Endothelial cell of umbilical vein (primary cell): ENCODE measurements at regions not wholly inside any gene's neighbourhood (a gene's known extent, or its start where the extent isn't known, plus 50 kb on each side); places are given as distances from the start of the nearest gene placed in this dataset.

Experiments used
- BruUV-seq: library from RNA; stranded (reverse); fragments of 400-500 nt; replicated peaks from 2 replicates; lab custom pipeline; 2021; lab: Mats Ljungman, UMichigan
- CTCF ChIA-PET: fragments of 300-600, 350-600 bp; sonication (Branson Sonifier 250); formaldehyde crosslinking; loops from one replicate; lab custom pipeline; 2021; ENCODE audit warnings: antibody characterized with exemption, inconsistent platforms; lab: Charles Lee
- POLR2A ChIA-PET: fragments of 300-600, 350-600 bp; sonication (Branson Sonifier 250); formaldehyde crosslinking; loops from one replicate; lab custom pipeline; 2021; ENCODE audit warnings: antibody characterized with exemption, inconsistent platforms; lab: Charles Lee
- DNase-seq: peaks from one replicate; pipeline ENCODE4 v3.0.0-alpha.2; 2011; ENCODE audit warnings: low read depth, low spot score
- FAIRE-seq: peaks from 2 replicates; lab custom pipeline; 2011; peaks lifted over from hg19 to GRCh38; lab: Jason Lieb, UNC
- H2AFZ ChIP-seq: 2 replicates; pipeline ENCODE4 v1.6.0; 2012; ENCODE audit warnings: low read depth, low read length, control low read depth, inconsistent platforms
- H3K27ac ChIP-seq: 2 replicates; pipeline ENCODE4 v1.5.1; 2011; ENCODE audit warnings: low read depth, mild to moderate bottlenecking, control low read depth, low read length, moderate library complexity; ENCODE audit not compliant: insufficient read depth
- H3K27me3 ChIP-seq, 2 experiments: 2 replicates each; pipeline versions ENCODE4 v1.6.0 to v1.6.1; 2011; ENCODE audit warnings: low read length in 2 of 2, mixed read lengths in 1 of 2; ENCODE audit not compliant: control insufficient read depth in 2 of 2, insufficient read depth in 2 of 2
- H3K36me3 ChIP-seq, 2 experiments: 2 replicates in 1 of 2; 3 replicates in 1 of 2; pipeline ENCODE4 v1.5.1; 2011; ENCODE audit warnings: low read length in 2 of 2, mild to moderate bottlenecking in 1 of 2, moderate library complexity in 1 of 2; ENCODE audit not compliant: control insufficient read depth in 2 of 2, insufficient read depth in 2 of 2; ENCODE audit errors: extremely low read depth in 1 of 2
- H3K4me1 ChIP-seq: 3 replicates; pipeline ENCODE4 v1.5.1; 2011; ENCODE audit warnings: mild to moderate bottlenecking, low read length; ENCODE audit not compliant: control insufficient read depth, insufficient read depth; ENCODE audit errors: extremely low read depth
- H3K4me2 ChIP-seq: 2 replicates; pipeline ENCODE4 v1.6.1; 2011; ENCODE audit warnings: low read length, control low read depth, mixed read lengths; ENCODE audit not compliant: insufficient read depth
- H3K4me3 ChIP-seq, 3 experiments: fragments of 200-600 bp in 1 of 3; sonication (generic), shearing (Covaris generic) in 1 of 3; replicated peaks in 1 of 3; 2 replicates each; pipeline ENCODE4 v1.5.1; 2011 to 2016; ENCODE audit warnings: control low read depth in 3 of 3, low read length in 3 of 3, mild to moderate bottlenecking in 2 of 3, inconsistent platforms in 1 of 3, low read depth in 1 of 3, moderate library complexity in 1 of 3; ENCODE audit not compliant: insufficient read depth in 1 of 3
- H3K79me2 ChIP-seq: 2 replicates; pipeline ENCODE4 v1.6.0; 2012; ENCODE audit warnings: low read length, inconsistent platforms; ENCODE audit not compliant: control insufficient read depth, insufficient read depth
- H3K9ac ChIP-seq: replicated peaks from 2 replicates; pipeline ENCODE3; 2011; ENCODE audit warnings: low read length, control low read depth; ENCODE audit not compliant: insufficient read depth; ENCODE audit errors: extremely low read depth
- H3K9me1 ChIP-seq: replicated peaks from 3 replicates; pipeline ENCODE4 v1.6.0; 2011; ENCODE audit warnings: mild to moderate bottlenecking, low read length; ENCODE audit not compliant: control insufficient read depth, insufficient read depth; ENCODE audit errors: extremely low read depth
- H3K9me3 ChIP-seq: replicated peaks from 2 replicates; pipeline ENCODE4 v1.5.1; 2012; ENCODE audit warnings: low read length, inconsistent platforms; ENCODE audit not compliant: control insufficient read depth, insufficient read depth
- H4K20me1 ChIP-seq: replicated peaks from 2 replicates; pipeline ENCODE3; 2011; ENCODE audit warnings: mild to moderate bottlenecking, low read length; ENCODE audit not compliant: control insufficient read depth, insufficient read depth; ENCODE audit errors: extremely low read depth
- EZH2 ChIP-seq: IDR thresholded peaks from 2 replicates; pipeline ENCODE4 v1.6.1; 2012; ENCODE audit warnings: borderline replicate concordance, low read depth, mild to moderate bottlenecking, moderate library complexity, low read length, inconsistent platforms; ENCODE audit not compliant: severe bottlenecking
- FOS ChIP-seq: IDR thresholded peaks from 2 replicates; pipeline ENCODE4 v1.6.1; 2011; ENCODE audit warnings: mild to moderate bottlenecking, low read length, moderate library complexity, borderline replicate concordance; ENCODE audit not compliant: insufficient read depth
- GATA2 ChIP-seq: IDR thresholded peaks from 2 replicates; pipeline ENCODE4 v1.7.0; 2011; ENCODE audit warnings: low read depth, mild to moderate bottlenecking, moderate library complexity, mixed read lengths, low read length; ENCODE audit not compliant: insufficient read length, insufficient read depth
- JUN ChIP-seq: IDR thresholded peaks from 2 replicates; pipeline ENCODE4 v1.6.1; 2011; ENCODE audit warnings: borderline replicate concordance, low read depth; ENCODE audit not compliant: insufficient read length, insufficient read depth
- MYC ChIP-seq: IDR thresholded peaks from one replicate; pipeline ENCODE4 v1.6.1; 2011; ENCODE audit warnings: mild to moderate bottlenecking, low read depth, low read length
- POLR2A ChIP-seq: IDR thresholded peaks from 2 replicates; pipeline ENCODE4 v1.6.1; 2012; ENCODE audit warnings: low read depth, mild to moderate bottlenecking, control low read depth, low read length
- POLR2AphosphoS5 ChIP-seq: IDR thresholded peaks from 2 replicates; pipeline ENCODE4 v1.6.1; 2012; ENCODE audit warnings: low read depth, mild to moderate bottlenecking, control low read depth, low read length, moderate library complexity; ENCODE audit not compliant: insufficient read depth
- dilution Hi-C: fragments of 300-500 bp; cut with MboI; formaldehyde crosslinking; loops from one replicate; pipeline ENCODE4 v1.15.0; 2019; ENCODE audit warnings: low sequenced_read_pairs; ENCODE audit not compliant: extremely low pct_ligation_motif_present
- intact Hi-C: fragments of 100-400 bp; cut with micrococcal nuclease; formaldehyde crosslinking; loops from one replicate; pipeline ENCODE4 v1.10.0; 2022
- TF ChIP-seq, protein P1 (sequence below), 2 donors: IDR thresholded peaks; 1 replicate in 1 of 2; 2 replicates in 1 of 2; pipeline ENCODE4 v1.5.1; 2011; ENCODE audit warnings: low read length in 2 of 2, mild to moderate bottlenecking in 2 of 2, moderate library complexity in 2 of 2, control low read depth in 1 of 2, inconsistent platforms in 1 of 2, low read depth in 1 of 2; ENCODE audit not compliant: insufficient read depth in 1 of 2; ENCODE audit errors: extremely low read depth in 1 of 2
- TF ChIP-seq, protein P2 (sequence below): IDR thresholded peaks from 2 replicates; pipeline ENCODE4 v1.6.1; 2011; ENCODE audit not compliant: insufficient read depth, insufficient read length

DNA sequence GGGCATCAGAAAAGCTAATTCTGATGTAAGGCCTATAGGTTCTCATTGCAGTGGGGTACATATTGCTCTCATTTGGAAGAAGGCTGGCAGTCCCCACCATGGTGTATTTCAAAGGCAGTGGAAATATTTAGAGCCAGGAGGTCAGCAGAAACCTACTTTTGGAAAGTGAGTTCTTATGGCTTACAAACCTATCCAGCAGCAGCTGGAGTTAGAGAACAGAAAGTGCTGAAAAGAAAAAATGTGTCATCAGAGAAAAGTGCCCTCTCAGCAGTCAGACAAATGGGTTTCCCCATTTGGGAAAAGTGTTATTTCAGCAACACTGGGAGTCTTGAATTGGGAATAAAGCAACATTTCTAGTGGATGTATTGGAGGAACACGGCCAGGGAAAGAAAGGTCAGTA lies 105.7 kb upstream of the IGFBP3 start:
- POLR2A ChIA-PET, result no interaction called here
- CTCF ChIA-PET, result no interaction called here
- no TSS peak for BruUV-seq

More for the DNA sequence above, 105.7 kb upstream of the IGFBP3 start:
- H2AFZ ChIP-seq, result no peak overlapping the region
- no peak for DNase-seq
- H3K9me1 ChIP-seq, result no peaks in the 10 kb centered on the region
- H3K27me3 ChIP-seq, result peaks cover 0 to 3% of the 10 kb centered on the region in 2 experiments
- no peaks in the 10 kb centered on the region for H3K4me1 ChIP-seq
- TF ChIP-seq, protein P1, sequence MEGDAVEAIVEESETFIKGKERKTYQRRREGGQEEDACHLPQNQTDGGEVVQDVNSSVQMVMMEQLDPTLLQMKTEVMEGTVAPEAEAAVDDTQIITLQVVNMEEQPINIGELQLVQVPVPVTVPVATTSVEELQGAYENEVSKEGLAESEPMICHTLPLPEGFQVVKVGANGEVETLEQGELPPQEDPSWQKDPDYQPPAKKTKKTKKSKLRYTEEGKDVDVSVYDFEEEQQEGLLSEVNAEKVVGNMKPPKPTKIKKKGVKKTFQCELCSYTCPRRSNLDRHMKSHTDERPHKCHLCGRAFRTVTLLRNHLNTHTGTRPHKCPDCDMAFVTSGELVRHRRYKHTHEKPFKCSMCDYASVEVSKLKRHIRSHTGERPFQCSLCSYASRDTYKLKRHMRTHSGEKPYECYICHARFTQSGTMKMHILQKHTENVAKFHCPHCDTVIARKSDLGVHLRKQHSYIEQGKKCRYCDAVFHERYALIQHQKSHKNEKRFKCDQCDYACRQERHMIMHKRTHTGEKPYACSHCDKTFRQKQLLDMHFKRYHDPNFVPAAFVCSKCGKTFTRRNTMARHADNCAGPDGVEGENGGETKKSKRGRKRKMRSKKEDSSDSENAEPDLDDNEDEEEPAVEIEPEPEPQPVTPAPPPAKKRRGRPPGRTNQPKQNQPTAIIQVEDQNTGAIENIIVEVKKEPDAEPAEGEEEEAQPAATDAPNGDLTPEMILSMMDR (IDR thresholded peaks at IDR 0.05; ENCODE audit: extremely low read depth in 1 of 2, insufficient read depth in 1 of 2, low read depth in 1 of 2, low read length in 2 of 2), result no peak
- TF ChIP-seq, protein P2, sequence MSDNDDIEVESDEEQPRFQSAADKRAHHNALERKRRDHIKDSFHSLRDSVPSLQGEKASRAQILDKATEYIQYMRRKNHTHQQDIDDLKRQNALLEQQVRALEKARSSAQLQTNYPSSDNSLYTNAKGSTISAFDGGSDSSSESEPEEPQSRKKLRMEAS, result no peak
- TF ChIP-seq FOS (no peak), EZH2 (no peak), POLR2A (no peak), JUN (no peak), MYC (no peak), POLR2AphosphoS5 (no peak), GATA2 (no peak)
- H4K20me1 ChIP-seq, result no peaks in the 10 kb centered on the region
- H3K36me3 ChIP-seq, result no peaks in the 10 kb centered on the region
- dilution Hi-C loops, result no loop called here
- no peaks in the 10 kb centered on the region for H3K79me2 ChIP-seq
- H3K9ac ChIP-seq, result no peak overlapping the region
- no peak overlapping the region for H3K4me3 ChIP-seq
- intact Hi-C loops, result no loop called here
- H3K27ac ChIP-seq, result no peak overlapping the region
- no peak overlapping the region for H3K4me2 ChIP-seq
- H3K9me3 ChIP-seq, result no peaks in the 10 kb centered on the region
- no peak for FAIRE-seq
